Mammary epithelial cell (primary cell): ENCODE measurements at regions not wholly inside any gene's neighbourhood (a gene's known extent, or its start where the extent isn't known, plus 50 kb on each side); places are given as distances from the start of the nearest gene placed in this dataset.

ENCODE experiments used
- CTCF ChIP-seq, 2 donors: IDR thresholded peaks in 1 of 2; conservative IDR thresholded peaks in 1 of 2; 2 replicates each; pipeline ENCODE4 v1.5.1; 2011 to 2012; ENCODE audit warnings: inconsistent platforms in 2 of 2, low read length in 2 of 2, mild to moderate bottlenecking in 2 of 2, control low read depth in 1 of 2, low read depth in 1 of 2; ENCODE audit not compliant: insufficient read depth in 1 of 2; ENCODE audit errors: extremely low read depth in 1 of 2
- EZH2 ChIP-seq: IDR thresholded peaks from 2 replicates; pipeline ENCODE4 v1.6.1; 2012; ENCODE audit warnings: low read length, inconsistent platforms, borderline replicate concordance

GRCh38 chr2:7969756-7970515 is 711.9 kb upstream of the ID2 start:
- TF ChIP-seq CTCF (conservative IDR thresholded peaks at IDR 0.05 in 1 of 2, IDR thresholded peaks at IDR 0.05 in 1 of 2; ENCODE audit: extremely low read depth in 1 of 2, insufficient read depth in 1 of 2, low read depth in 1 of 2, low read length in 2 of 2), result no peak
- TF ChIP-seq EZH2, result no peak
